Cardiac muscle cell (in vitro differentiated cells and primary cell): ENCODE measurements at regions not wholly inside any gene's neighbourhood (a gene's known extent, or its start where the extent isn't known, plus 50 kb on each side); places are given as distances from the start of the nearest gene placed in this dataset.

Experiments used
- DNase-seq, 2 donors: peaks; one replicate each; pipeline versions ENCODE4 v3.0.0 to v3.0.0-alpha.2; 2010 to 2017; ENCODE audit warnings: low read depth in 1 of 2, low spot score in 1 of 2
- H3K27ac ChIP-seq: fragments of 200-600 bp; sonication (generic); 2 replicates; pipeline ENCODE4 v1.5.1; 2016
- H3K27me3 ChIP-seq: fragments of 200-600 bp; sonication (generic); 2 replicates; pipeline ENCODE4 v1.6.0; 2016; ENCODE audit warnings: control low read depth
- H3K36me3 ChIP-seq: fragments of 200-600 bp; sonication (generic); 2 replicates; pipeline ENCODE4 v1.5.1; 2016; ENCODE audit warnings: control low read depth
- H3K4me1 ChIP-seq: fragments of 200-600 bp; sonication (generic); 2 replicates; pipeline ENCODE4 v1.8.1; 2017; ENCODE audit warnings: low read depth, mild to moderate bottlenecking, mixed run types
- H3K4me3 ChIP-seq: fragments of 200-600 bp; sonication (generic); 2 replicates; pipeline ENCODE4 v1.5.1; 2016; ENCODE audit warnings: mild to moderate bottlenecking
- H3K9me3 ChIP-seq: fragments of 200-600 bp; sonication (generic); 2 replicates; pipeline ENCODE4 v1.5.1; 2017; ENCODE audit warnings: low read depth, mild to moderate bottlenecking, control low read depth
- CTCF ChIP-seq: IDR thresholded peaks from 2 replicates; pipeline ENCODE4 v1.5.1; 2012; ENCODE audit warnings: low read depth, mild to moderate bottlenecking, low read length

DNA sequence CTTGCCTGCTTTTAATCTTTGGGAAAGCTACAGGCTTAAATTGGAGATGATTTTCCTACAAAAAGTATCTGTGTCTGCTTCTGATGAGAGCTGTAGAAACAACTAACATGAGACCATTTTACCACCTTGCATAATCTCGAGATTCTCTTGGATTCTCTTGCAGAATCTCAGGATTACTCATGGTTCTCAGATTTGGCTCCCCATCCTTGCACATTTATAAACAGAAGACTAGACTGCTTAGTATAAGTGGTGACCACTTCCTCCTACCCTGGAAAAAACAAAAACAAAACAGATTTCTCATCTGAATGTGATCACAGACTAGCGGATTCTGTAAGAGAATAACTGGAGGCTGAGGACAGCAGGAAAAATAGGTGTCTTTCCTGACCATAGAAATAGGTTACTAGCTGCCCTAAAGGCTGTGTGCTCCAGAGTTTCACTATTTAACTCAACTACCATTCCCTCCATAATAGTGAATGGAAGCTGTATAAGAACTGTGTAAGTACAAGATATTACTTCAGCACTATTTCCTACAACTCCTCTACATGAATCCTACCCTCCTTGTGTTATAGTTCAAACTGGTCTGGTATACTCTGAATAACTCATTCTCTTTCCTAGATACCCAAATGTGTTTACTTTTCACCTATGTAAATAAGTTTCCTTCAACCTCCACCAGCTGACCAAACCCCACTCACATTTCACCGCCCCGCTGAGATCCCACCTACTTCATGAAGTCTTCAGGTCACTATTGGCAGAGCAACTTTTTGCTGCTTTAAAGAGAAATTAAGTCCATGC, 122.2 kb upstream of the C2CD4B start:
- H3K4me1 ChIP-seq: no peaks in the 10 kb centered on the region
- H3K9me3 ChIP-seq: no peaks in the 10 kb centered on the region
- no peaks in the 10 kb centered on the region for H3K27me3 ChIP-seq
- no peak overlapping the region for H3K4me3 ChIP-seq
- no peak for TF ChIP-seq CTCF
- H3K27ac ChIP-seq: no peak overlapping the region
- H3K36me3 ChIP-seq: no peaks in the 10 kb centered on the region
- no peak for DNase-seq

GRCh38 chr15:62288361-62289017, 123.4 kb upstream of the C2CD4B start:
- Histone ChIP-seq H3K4me1 (no peaks in the 10 kb centered on the region), H3K9me3 (no peaks in the 10 kb centered on the region), H3K27me3 (no peaks in the 10 kb centered on the region), H3K4me3 (no peak overlapping the region), H3K27ac (no peak overlapping the region), H3K36me3 (no peaks in the 10 kb centered on the region)
- TF ChIP-seq CTCF: no peak
- no peak for DNase-seq

GRCh38 chr15:62291262-62291661, 126.2 kb upstream of the C2CD4B start:
- no peaks in the 10 kb centered on the region for H3K9me3 ChIP-seq

DNA sequence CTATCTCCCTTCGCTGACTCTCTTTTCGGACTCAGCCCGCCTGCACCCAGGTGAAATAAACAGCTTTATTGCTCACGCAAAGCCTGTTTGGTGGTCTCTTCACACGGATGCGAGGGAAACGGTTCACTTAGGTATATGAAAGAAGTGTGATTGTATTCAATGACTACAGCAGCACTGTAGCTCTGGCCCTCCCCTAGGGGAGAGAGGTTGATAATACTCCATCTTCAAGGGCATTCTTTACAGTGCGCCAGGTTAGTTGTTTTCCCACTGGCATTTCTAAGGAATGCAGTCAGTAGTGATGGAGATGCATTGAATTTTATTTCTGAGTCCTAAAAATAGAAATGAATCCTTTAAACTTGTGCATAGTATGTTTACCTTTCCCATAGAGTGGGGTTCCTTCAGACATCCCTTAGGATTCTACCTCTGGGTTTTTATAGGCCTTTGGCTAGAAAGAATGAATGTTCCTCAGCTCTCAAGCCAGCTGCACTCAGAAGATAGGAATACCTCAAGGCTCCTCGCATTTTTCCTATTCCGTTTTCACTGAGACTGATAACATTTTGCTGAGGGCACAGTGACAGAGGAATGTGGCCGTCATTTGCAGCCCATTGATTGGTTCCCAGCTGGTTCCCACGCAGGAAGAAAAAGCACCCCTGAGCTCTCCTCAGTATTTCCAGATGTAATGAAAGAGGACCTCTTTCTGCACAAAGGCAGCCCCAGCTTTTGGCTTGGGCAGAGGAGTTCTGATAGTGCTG, 131.8 kb upstream of the C2CD4B start:
- H3K4me1 ChIP-seq: no peaks in the 10 kb centered on the region
- no peak overlapping the region for H3K4me3 ChIP-seq
- H3K27me3 ChIP-seq: no peaks in the 10 kb centered on the region
- H3K9me3 ChIP-seq: no peaks in the 10 kb centered on the region
- H3K27ac ChIP-seq: no peak overlapping the region
- no peak for TF ChIP-seq CTCF
- DNase-seq: no peak
- H3K36me3 ChIP-seq: no peaks in the 10 kb centered on the region

More at GRCh38 chr15:62291262-62291661, 126.2 kb upstream of the C2CD4B start:
- DNase-seq: no peak
- no peak overlapping the region for H3K4me3 ChIP-seq
- TF ChIP-seq CTCF: no peak
- no peaks in the 10 kb centered on the region for H3K27me3 ChIP-seq
- no peaks in the 10 kb centered on the region for H3K4me1 ChIP-seq
- H3K36me3 ChIP-seq: no peaks in the 10 kb centered on the region
- H3K27ac ChIP-seq: no peak overlapping the region

DNA sequence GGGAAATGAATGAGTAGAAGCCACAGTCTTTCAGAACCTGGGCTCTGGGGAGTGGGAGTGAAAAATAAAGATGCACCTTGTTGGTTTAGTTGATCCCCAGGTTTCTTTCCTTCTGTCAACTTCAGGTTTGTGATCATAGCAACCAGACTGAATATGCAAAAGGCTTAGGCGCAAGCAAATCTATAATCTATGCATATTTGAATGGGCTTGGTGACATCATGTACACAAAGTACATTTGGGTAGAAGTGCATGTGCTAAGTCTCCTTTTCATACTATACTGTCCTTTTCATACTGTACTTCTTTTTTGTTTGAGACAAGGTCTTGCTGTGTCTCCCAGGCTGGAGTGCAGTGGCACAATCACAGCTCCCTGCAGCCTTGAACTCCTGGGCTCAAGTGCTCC, 132.4 kb upstream of the C2CD4B start:
- no peaks in the 10 kb centered on the region for H3K4me1 ChIP-seq
- no peaks in the 10 kb centered on the region for H3K27me3 ChIP-seq
- no peak overlapping the region for H3K27ac ChIP-seq
- TF ChIP-seq CTCF: no peak
- no peak overlapping the region for H3K4me3 ChIP-seq
- H3K9me3 ChIP-seq: no peaks in the 10 kb centered on the region
- H3K36me3 ChIP-seq: no peaks in the 10 kb centered on the region
- no peak for DNase-seq
